NCI-H510A (cell line): ENCODE measurements at regions not wholly inside any gene's neighbourhood (a gene's known extent, or its start where the extent isn't known, plus 50 kb on each side); places are given as distances from the start of the nearest gene placed in this dataset.

Source experiments
- DNase-seq: peaks from one replicate; lab custom pipeline; 2025; lab: John Stamatoyannopoulos, UW

DNA sequence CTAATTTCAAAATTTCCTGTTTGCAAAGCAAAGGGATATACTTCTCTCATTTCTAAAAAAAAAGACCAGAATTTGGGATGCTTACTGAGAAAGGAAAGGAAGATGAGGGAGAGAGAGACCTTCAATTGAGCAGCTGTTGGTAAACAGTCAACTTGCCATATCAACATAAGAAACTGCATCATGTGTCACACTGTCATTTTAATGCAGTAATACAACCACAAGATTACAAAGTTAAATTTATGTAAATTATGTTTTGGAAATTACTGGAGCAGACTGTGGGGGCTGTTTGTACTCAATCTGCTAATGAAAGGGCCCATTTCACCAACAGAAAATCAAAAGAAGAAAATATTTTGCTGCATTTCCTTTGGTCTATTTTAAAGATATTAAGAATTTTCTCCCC is 370.4 kb upstream of the TMPO start:
- no peak for DNase-seq

DNA sequence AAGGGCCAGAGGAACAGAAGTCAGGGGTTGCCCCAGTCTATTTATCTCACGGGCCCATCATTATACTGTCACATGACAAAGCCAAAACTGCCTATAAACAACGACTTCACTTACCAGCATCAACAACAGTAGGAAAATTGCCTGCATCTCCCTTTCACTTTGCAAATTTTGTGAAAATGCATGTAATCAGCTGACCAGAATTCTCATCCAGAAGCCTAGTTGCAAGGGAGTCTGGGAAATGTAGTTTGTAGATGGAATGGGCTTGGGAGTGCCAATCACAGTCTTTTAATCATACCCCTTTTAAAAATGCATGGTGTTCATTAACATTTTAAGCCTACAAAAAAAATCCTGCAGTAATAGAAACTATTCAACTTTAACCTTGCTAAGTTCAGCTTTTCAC is 369.3 kb upstream of the TMPO start:
- DNase-seq, result no peak

- no peak for DNase-seq
Measured at GRCh38 chr12:98146487-98146886, 368.9 kb upstream of the TMPO start.

DNA sequence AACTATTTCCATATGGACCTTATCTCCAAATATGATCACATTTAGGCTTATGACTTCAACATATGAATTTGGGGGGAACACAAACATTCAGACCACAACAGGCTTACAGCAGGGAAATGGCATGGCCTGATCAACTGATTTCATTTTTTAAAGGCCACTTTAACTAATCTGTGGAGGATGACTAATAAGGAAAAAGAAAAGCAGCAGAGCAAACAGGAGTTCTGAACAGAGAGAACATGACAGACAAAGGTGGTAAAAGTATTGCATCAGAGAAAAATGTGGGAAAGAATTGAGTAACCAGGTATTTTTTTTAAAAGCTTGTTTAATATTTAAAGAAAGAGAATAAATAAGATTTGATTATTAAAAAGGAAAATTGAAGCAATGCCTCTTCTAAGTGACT is 366.1 kb upstream of the TMPO start:
- no peak for DNase-seq

DNA sequence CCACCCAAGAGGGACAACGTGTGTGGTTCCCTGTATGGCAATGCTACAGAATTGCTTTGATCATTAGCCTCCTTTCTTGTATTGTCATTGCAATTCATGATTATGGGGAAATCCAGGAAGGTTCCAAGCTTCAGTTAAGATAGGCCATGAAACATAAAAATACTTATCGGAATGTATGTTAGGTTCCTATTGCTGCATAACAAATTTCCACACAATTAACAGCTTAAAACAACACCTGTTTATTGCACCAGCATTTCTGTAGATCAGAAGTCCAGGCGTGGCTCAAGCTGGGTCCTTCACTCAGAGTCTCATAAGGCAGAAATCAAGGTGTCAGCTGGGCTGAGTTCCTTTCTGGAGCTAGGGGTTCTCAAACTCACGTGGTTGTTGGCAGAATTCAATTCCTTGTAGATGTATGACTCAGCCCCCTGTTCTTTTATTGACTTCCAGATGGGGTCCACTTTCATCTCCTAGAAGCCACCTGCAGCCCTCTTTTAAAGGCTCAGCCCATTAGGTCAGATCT is 365.6 kb upstream of the TMPO start:
- DNase-seq, result no peak

GRCh38 chr12:98151105-98151590 is 364.2 kb upstream of the TMPO start:
- no peak for DNase-seq

DNA sequence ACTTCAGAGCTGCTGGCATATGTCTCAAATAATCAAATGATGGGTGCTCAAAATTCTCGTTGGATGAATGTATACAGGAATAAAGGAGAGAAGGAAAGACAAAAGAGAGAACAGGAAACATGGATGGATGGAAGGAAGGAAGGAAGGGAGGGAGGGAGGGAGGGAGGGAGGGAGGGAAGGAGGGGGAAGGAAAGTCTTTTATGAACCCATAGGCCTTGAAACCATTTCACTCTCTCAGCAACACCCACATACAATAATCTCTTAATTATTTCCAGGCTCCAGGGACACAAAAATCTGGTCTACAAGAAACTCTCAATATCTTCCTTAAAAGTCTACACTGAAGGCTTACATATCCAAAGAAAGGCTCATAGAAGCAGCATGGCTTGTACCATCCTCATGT is 363.4 kb upstream of the TMPO start:
- no peak for DNase-seq

- DNase-seq, result peak; percentile 66
Measured at GRCh38 chr12:98154850-98155249, 360.5 kb upstream of the TMPO start.

GRCh38 chr12:98156697-98157096 is 358.7 kb upstream of the TMPO start:
- no peak for DNase-seq

- no peak for DNase-seq
Measured at GRCh38 chr12:98162906-98163678, 352.3 kb upstream of the TMPO start.

DNA sequence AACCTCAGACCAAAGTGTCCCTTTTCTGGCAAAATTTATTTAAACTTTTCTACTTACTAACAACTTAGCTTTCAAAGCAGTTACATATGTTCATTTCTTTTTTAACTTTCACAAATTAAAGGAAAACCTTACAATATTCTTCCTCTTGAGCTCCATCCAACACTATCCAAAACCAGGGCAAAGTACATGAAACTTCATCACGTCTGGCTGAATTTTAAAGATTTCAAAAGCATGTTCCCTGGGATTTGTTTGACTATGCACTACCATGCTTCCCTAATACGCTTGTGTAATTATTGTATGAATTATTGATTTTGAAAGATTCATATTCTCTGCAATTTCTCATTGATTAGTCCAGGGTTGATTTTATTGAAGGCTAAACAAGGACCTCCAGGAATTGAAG is 343.1 kb upstream of the TMPO start:
- DNase-seq, result no peak

GRCh38 chr12:98172801-98173200 is 342.6 kb upstream of the TMPO start:
- no peak for DNase-seq

DNA sequence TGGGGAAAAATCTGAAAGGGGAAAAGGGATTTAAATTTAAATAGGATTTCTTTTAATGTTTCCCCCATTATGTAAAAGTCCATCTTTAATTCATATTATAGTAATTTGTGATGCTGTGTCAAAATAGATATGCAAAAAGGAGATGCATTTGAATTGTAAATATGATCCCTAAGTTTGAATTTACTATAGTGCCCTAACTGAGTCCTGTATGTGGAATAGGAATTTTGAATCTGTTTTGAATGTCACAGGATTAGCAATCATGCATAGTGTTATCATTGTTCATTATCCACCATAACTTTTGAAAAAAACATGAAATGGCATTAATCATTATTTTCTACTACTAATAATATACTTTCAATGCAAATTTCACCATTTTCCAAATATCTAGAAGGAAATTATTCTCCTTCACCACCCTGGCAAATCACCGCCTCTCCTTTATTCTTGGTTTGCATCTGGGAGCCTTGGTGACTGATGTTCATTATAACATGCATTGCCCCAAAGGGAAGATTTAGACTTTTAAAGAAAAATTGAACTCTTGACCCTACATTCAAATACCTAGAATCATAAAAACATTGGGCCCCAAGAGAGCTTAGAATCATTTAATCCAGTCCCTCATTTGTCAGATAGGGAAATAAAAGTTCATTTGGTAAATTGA is 341.5 kb upstream of the TMPO start:
- no peak for DNase-seq

GRCh38 chr12:98174428-98174809 is 341.0 kb upstream of the TMPO start:
- DNase-seq, result no peak

DNA sequence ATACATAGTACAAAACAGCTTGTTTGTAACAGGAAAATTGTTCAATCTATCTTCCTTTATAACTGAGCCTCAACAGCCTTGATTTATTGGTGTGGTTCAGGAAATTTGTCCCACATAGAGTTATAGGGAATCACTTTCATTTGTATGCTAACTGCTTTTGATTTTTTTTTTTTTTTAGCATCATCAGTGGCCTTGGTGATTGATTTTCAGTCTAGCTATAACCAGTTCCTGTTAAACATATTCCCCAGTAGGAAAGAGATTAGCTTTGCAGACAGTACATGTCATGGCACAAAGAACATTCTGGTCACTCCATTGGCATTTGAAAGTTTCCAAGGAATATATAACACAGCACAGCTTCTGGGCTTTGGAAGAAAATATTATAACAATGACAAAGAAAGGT is 337.3 kb upstream of the TMPO start:
- no peak for DNase-seq

DNA sequence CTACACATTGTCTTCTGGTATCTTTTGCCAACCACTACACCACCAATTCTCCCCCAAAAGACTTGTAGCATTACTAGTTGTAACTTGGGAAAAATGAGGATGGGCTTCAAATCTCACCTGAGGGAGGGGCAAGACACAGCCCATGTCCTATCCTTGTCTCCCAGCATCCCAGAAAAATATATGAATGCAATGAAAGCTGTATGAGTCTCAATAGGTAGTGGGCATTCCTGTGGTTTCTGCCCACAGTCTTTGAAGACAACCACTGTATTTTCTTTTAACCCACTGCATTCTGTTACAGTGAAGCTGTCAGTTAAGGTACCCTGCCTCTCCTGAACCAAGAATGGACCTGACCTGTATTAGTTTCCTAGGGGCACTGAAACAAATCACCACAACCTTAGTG is 336.2 kb upstream of the TMPO start:
- DNase-seq, result no peak

- DNase-seq, result no peak
Measured at GRCh38 chr12:98180603-98181002, 334.8 kb upstream of the TMPO start.

- no peak for DNase-seq
Measured at GRCh38 chr12:98182821-98183220, 332.6 kb upstream of the TMPO start.

DNA sequence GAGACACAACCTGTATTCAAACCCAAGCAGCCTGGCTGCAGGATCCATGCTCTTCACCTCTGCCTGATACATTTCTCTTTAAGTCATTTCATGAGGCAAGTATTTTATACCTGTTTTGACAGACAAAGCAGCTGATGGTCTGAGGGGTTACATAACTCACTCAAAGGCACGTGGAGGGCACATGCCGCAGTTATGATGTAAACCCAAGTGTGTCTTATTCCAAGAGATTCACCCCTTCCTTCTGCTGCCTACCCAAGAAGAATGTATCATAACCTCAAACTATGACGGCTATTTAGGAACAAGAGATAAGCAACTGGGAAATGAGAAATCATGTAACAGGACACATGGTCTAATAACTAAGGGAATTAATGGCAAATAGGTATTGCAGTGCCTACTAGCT is 329.8 kb upstream of the TMPO start:
- DNase-seq, result no peak

- no peak for DNase-seq
Measured at GRCh38 chr12:98188650-98189077, 326.7 kb upstream of the TMPO start.

GRCh38 chr12:98194591-98194990 is 320.8 kb upstream of the TMPO start:
- DNase-seq, result no peak

GRCh38 chr12:98198261-98198982 is 317.0 kb upstream of the TMPO start:
- DNase-seq, result no peak

DNA sequence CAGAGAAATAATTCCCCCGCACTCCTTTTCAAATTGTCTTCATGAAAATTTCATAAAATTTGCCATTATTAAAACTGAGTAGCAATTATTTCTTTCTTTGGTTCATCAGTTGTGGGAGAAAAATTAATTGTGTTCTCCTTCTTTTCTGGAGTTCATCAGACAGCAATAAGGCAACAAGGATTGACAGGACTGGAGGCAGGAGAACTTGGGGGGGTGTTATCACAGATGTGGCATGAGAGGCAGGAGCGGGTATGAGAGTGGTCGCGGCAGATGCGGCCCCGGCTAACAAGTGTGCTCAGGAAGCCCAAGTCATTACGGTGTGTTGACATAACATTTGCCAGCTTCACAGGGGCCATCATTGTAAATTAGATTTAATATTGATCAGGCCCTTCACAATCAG is 306.6 kb upstream of the TMPO start:
- no peak for DNase-seq
